HG03457 (cell line): ENCODE measurements at regions not wholly inside any gene's neighbourhood (a gene's known extent, or its start where the extent isn't known, plus 50 kb on each side); places are given as distances from the start of the nearest gene placed in this dataset.

ENCODE experiments used
- ATAC-seq: cut with Tn5 transposase; IDR thresholded peaks from one replicate; pipeline ENCODE4 v1.9.1; 2021; ENCODE audit warnings: moderate number of reproducible peaks; ENCODE audit not compliant: unreplicated experiment

DNA sequence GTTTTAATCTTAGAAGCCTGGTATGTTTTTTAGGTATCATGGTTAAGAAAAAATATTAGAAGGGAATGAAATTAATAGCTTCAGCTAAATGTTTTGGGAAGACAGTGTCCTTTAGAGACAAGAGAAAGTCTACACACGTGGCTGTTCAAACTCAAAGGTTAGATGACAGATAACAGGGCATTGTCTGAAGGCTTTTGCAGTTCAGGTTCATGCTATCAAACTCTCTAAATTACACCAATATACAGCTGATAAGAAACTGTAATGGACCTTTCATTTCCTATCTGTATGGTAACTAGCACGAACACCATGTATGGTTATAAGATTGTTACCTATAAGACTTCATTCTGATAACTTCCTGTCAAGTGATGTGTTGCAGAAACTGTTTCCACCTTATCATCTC lies 240.6 kb upstream of the MEF2C start:
- no peak for ATAC-seq

DNA sequence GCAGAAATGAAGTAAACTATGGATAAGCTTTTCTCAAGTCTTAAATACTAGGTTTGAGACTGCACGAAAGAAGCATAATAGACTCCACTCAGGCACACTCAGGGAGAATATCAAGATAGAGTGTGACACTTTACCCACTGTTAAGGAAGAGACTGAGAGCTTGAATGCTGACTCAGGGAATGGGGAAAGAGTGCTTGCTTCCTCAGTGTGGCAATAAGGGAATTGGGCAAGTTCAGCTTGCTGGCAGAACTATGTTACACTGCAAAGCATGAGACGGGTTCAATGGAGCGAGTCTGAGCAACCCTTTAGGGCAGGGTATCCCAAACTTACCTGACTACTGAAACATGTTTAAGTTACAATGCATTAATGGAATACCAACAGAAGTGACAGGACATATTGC lies 237.7 kb upstream of the MEF2C start:
- no peak for ATAC-seq

DNA sequence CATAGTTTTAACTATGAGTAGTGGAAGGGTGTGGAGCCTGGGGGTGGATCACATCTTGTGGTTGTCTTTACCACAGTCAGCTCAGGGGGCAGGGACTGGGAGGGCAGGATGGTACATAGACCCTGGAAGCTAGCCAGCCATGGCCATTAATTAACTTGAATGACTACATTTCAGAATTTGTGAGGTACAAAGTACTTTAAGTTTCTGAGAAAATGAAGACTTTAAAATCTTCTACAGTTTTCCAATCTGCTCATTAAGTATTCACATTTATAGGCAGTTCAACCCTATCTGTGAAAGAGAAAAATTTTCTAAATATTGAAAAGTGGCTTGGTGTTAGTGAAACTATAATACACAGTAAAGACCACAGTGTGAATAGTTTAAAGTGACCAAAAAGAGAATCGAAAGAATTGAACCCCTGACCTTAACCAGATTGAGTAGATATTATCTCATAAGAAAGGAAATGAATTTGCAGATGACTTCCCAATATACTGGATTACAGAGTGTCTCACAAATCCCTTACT lies 234.2 kb upstream of the MEF2C start:
- ATAC-seq: peak; percentile 89

DNA sequence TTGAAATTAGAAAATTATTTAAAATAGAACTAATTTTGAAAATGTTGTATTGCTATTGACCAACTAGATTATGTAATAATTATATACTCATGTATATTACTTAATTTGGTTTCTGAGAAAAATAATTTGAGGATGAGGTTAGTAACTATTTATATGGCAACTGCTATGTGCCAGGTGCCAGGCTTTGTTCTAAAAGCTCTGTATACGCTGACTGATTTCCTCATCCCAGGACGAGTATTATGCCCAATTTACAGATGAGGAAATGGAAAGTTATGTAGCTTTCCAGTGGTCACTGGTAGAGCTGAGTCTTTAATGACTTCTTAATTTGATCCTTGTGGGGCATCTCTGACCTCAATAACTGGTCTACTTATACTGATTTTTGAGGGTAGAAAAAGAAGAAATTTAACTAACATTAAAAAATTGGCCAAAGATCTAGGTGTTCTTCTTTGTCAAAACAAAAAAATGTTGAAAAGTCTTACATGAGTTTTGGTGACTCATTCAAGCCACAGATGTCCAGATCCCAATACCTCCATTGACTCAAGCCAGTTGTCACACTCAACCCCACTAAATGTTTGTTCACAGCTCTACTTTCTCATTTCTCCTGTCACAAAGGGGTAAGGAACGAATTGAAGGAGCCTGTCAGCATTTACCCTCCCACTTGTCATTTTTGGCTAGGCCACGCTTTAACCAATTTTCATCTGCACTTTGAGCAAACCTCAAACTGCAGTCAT lies 228.1 kb upstream of the MEF2C start:
- ATAC-seq: no peak

DNA sequence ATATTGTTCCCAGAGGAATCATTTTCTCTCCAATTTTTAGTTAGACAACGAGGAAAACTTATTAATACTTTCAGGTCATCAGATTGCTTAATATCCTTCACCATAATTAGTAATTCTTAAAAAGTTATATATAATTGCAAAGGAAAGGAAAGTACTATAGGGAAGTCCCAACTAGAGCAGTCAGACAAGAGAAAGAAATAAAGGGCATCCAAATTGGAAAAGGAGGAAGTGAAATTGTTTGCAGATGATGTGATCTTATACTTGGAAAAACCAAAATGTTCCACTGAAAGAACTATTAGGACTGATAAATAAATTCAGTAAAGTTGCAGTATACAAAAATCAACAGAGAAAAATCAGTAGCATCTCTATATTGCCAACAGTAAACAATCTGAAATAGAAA lies 223.5 kb upstream of the MEF2C start:
- ATAC-seq: no peak

DNA sequence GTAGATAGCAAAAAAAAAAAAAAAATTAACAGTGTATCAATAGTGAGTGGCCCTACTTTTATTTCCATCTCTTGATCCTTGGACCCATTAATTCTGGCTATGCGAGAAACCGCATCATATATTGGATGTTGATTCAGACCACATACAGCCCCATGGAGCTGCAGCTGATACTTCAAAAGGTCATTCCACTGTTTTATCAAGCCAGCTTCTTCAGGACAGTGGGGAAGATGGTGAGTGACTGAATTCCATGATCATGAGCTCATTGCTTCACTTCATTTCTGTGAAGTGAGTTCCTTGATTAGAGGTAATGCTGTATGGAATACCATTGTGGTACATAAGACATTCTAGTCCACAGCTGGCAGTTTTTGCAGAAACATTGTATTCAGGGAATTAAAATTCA lies 222.9 kb upstream of the MEF2C start:
- no peak for ATAC-seq

DNA sequence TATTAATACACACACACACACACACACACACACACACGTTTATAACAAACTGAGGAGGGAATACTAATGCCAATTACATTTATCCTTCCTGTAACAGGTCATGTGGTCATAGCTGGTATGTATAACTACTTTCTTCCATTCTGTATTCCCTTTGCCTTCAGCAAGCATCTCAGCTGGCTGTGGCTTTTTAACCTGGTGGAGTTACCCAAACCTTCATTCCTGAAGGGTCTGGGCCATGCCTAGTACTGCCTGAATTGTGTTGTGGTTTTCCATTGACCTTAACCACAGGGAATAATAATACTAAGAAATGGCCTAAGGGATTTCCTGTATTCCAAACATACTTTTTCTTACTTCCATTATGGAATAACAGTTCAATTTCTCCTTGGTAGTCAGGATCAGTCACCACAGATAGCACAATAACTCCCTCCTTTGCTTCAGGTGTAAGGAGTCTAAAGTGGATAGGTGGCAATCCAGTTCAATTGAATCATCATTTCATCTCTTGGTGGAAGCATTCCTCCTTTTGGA lies 222.2 kb upstream of the MEF2C start:
- no peak for ATAC-seq

DNA sequence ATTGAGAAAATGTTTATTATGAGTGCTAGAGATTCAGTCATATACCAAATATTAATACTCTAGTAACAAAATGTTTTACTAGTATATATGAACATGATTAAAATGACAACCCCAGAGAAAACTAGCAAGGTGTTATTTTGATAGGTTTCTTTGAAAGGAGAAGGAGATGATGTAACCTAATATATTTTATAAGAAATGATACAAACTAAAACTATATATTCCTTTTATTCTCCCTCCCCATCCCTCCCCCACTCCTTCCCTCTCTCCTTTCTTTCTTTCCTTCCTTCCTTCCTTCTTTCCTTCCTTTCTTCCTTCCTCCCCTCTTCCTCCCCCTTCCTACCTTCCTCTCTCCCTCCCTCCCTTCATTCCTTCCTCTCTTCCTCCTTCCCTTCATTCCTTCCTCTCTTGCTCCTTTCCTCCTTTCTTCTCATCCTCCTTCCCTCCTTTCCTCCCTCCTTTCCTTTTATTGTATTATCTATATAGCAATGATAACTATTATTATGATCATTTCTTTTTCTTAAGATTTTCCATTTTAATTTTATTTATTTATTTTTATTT lies 215.3 kb upstream of the MEF2C start:
- no peak for ATAC-seq

DNA sequence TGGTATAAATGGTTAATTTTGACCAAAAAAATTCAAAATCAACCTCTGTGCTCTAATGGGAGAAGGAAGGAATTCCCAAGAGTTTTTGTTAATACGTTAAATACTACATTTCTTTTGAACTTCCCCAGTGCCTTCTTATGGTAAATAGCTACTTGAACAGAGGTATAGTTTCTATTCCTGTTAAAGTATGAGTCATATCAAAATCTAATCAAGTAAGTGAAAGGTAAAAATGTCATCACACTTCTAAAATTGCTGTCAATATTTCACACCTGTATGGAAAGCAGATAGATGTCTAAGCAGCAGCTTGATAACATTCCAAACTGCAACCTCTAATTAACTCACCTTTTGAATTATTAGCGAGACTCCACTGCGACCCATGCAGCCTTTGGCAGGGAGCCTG lies 214.1 kb upstream of the MEF2C start:
- ATAC-seq: peak; percentile 72

DNA sequence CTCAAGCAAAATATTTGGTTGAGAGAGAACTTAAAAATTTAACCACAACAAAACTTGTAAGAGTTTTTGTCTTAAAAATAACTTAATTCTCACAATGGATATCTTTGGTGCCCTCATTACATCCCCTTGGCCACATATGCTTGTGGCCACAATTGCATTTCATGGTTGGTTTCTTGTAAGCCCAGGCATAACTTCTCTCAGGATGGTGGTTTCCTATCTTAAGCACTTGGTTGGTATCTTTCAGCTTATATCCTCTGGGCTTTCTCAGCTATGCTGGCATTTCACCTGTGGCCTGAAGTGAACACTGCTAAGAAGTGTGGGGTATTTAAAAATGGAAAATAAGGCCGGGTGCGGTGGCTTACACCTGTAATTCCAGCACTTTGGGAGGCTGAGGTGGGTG lies 212.4 kb upstream of the MEF2C start:
- ATAC-seq: no peak

DNA sequence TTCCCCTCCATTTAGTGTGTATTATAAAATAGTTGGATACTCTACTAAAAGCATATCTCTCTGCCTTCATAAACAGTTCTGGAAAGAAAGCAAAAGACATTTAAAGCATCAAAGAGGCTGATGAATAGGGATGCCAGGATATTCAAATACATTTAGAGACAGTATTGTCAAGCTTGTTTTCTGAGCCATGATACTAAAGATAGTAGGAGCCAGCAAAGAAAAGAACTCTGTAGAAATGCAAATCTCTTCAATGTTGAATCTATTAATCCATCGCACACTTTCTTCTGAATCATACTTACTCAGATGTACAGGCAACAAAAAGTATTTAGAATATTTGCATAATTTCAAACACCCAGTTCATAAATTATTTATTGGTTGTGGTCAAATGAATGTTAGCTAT lies 207.1 kb upstream of the MEF2C start:
- ATAC-seq: no peak

DNA sequence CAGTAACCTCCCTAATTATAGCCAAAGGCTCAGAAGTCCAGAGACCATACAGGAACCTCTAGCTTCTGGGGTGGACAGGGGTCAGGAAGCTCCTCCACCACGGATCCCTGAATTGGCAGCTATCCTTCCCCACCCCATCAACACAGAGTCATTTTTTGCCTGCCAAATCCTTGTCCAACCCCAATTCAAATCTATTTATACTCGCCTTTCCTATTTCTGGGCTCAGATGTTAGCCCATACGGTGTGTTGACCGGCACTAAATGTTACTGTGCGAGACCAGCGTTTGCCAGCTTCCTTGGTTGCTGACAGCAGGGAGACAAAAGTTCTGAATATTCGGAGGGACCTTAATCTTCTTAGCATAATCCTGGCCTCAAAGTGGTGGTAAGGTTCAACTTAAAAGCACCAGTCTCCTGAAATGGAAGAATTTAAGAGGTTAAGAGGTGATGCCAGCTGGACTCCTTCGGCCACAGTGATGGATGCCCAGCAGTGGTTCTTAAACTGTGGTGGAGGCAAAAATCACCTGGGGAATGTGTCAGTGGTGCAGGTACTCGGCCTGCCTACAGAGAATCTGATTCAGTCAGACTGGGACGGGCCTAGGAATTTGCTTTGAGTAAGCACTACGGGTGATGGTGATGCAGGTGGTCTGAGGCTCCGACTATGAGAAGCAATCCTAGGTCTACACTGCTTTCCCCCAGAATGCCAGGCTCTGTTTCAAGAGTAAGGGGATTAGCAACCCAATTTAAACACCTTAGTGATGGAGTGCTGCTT lies 204.8 kb upstream of the MEF2C start:
- no peak for ATAC-seq

DNA sequence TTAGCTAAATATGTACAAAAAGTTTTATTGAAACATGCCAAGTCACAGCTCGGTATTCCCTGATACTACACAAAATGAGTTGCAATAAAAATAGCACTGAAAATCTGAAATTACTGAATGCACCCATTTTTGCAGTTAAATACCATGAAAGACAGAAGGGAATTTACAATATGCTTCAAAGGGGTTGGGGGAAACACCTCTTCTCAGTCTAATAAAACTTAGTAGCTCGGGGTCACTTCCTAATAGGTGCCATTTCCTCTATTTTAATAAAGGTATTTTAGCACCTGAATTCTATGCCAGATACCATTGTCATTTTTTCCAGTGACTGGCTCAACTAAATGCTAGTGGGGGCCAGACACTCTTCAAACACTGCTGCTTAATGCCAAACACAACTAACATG lies 204.1 kb upstream of the MEF2C start:
- ATAC-seq: no peak

DNA sequence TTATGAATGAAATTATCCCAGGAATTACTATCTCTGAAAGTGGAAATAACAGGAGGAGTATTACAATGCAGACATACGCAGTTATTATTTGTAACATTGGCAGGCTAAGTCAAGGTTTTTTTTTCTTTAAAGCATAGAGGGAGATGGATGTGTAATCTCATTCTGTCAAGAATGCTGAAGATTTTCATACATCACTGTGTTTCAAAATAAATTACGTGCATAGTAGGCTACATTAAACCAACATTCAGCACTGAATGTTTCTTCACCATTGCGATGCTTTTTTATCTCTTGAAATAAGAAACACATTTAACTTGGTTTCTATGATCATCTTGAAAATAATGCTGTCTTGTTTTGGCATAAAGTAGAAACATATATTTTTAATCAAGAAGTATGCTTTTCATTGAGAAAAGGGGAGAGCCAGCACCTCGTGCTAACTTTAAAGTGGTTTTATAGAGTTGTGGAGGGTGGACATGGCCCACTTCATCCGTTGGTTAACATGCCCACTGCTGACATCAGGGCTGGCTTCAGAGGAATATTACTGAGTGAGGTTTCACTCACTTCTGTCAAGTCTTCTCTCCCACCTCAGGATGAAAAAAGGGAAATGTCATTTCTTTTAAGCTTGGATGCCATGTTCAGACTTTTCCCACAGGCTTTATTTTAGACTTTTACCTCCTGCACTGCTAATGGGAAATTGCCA lies 203.6 kb upstream of the MEF2C start:
- ATAC-seq: no peak

DNA sequence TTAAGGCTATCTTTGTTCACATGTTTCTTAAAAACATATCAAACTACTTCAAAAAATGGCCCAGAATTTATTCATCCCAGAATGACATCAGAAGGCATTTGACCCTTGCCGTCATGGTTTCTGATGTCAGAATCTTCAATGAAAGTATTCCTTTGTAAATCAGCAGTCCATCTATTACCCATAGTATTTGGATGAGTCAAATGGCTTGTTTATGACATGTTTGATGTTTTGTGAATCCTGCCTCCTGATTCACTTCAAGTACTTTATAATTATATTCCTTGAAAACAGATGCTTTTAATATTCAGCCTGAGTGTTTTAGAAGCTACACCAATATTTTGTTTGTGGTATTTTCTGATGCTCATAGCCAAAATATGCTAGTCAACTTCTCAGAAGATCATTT lies 200.8 kb upstream of the MEF2C start:
- no peak for ATAC-seq

DNA sequence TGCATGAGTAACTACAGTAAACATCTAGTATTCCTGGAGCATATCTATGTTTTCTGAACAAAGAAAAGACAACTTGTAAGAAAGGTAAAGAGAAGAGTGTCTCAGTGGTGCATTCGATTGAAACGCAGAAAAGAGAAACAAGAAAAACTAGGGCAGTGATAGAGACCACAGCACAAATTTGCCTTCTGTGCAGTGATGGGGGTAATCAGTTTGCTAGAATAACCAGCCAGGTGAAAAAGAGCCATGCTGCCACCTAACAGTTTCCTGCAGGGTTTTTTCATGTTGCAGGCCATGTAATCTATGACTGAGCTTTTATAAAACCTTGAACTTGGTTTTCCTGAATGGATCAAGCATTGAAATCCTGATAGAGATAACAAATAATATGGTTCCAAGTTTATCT lies 198.4 kb upstream of the MEF2C start:
- no peak for ATAC-seq

DNA sequence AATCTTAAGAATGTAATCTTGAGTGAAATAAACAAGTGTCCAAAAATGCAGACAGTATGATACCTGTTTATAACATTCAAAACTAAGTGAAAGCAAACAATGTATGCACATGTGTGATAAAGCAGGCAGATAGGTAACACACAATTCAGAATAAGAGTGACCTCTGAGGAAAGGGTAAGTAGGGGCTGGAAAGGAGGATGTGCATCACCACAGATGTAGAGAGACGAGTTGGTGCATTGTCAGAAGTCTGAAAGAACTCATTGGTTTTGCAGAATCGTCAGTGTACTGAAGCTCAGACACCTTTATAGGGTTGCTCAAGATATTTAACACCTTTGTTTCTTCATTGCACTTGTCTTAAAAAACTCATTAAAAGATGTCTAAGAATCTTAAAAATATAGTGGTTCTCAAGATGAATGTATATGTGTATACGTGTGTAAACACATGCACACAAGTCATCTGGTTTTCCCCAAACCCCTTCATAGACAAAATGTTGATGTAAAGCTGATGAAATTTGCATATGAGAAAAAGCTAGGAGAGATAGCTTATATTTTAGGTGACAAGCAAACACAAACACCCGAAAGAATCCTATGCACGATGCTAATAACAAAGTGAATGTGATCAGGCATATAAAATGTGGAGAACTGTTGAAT lies 197.6 kb upstream of the MEF2C start:
- no peak for ATAC-seq

DNA sequence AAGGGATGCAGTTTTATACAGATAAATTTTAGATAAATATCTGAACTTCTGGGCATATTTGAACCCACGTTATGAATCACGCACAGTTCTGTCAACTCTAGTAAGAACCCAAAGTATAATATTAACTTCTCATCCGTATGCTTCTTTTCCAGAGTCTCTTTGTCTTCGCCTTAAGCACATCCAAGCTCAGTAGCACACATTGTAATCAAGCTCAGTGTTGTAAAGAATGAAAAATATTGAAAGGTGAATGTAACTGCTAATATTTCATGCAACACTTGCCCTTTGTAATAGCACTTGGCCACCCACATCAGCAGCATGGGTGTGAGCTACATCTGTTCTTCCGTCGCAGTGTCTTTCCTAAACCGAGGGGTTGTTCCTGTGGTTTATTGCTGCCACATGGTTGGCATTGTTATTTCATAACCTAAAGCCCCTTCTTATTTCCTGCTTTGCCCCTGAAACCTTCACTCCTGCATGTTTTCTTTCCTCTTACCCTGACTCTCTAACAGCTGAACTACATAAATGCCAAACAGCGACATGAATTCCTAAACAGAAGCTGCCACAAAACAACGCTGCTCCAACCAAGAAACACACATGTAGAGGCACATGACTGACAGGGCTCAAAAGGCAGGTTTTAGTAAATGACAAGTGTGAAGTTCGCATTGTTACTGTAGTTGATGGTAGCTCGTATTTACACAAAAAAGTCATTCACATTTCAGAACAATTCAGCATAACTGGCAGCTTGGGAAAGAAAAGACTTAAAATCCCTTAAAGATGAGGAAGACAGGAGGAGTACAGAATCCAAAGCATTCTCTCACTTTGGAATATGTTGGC lies 190.1 kb upstream of the MEF2C start:
- ATAC-seq: no peak

DNA sequence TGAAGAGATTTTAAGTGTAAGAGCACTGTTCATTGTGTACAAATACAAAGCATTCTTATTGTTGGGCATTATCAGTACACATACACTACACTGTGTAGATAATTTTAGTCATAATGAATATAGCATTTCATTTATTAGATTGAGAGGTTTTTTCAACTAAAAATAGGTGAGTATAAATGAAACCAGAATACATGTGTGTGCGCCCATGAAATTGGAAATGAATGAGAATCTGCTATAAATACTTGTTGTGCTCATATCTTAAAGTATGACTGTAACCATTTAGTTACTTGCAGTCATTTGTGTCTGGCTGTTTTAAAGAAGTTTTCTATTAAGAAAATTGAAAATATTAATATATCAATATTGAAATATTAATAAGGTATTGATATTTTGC lies 189.0 kb upstream of the MEF2C start:
- ATAC-seq: peak; percentile 34
